GM23338 (cell line): ENCODE measurements at regions not wholly inside any gene's neighbourhood (a gene's known extent, or its start where the extent isn't known, plus 50 kb on each side); places are given as distances from the start of the nearest gene placed in this dataset.

Experiments
- CREB1 ChIP-seq: fragments of 250-450 bp; sonication (Bioruptor Pico); IDR thresholded peaks from 2 replicates; pipeline ENCODE4 v1.5.0; 2020; ENCODE audit warnings: low read depth, mild to moderate bottlenecking, moderate library complexity
- CTCF ChIP-seq, 2 experiments: fragments of 200-600 bp in 1 of 2; sonication (generic) in 1 of 2; conservative IDR thresholded peaks; 2 replicates each; pipeline versions ENCODE4 v1.5.1 to v1.6.1; 2016 to 2017; ENCODE audit warnings: antibody characterized with exemption in 2 of 2, low read depth in 2 of 2, mild to moderate bottlenecking in 2 of 2, moderate library complexity in 1 of 2
- ETS1 ChIP-seq: IDR thresholded peaks from 2 replicates; pipeline ENCODE4 v1.6.1; 2016; ENCODE audit warnings: antibody characterized with exemption
- EZH2 ChIP-seq: fragments of 200-600 bp; sonication (generic); IDR thresholded peaks from one replicate; pipeline ENCODE4 v1.8.0; 2017; ENCODE audit warnings: antibody characterized with exemption, mild to moderate bottlenecking, low read depth; ENCODE audit not compliant: unreplicated experiment
- EZH2phosphoT487 ChIP-seq: fragments of 200-600 bp; sonication (generic); IDR thresholded peaks from one replicate; pipeline ENCODE4 v1.8.1; 2018; ENCODE audit warnings: antibody characterized with exemption; ENCODE audit not compliant: unreplicated experiment
- JUNB ChIP-seq: IDR thresholded peaks from one replicate; pipeline ENCODE4 v1.6.1; 2016; ENCODE audit warnings: antibody characterized with exemption; ENCODE audit not compliant: unreplicated experiment
- NANOG ChIP-seq: IDR thresholded peaks from 2 replicates; pipeline ENCODE4 v1.6.1; 2016; ENCODE audit warnings: antibody characterized with exemption, borderline replicate concordance
- POLR2AphosphoS5 ChIP-seq: IDR thresholded peaks from 2 replicates; pipeline ENCODE4 v1.6.1; 2016; ENCODE audit warnings: antibody characterized with exemption, low read depth
- STAT1 ChIP-seq: IDR thresholded peaks from one replicate; pipeline ENCODE4 v1.6.1; 2016; ENCODE audit warnings: antibody characterized with exemption; ENCODE audit not compliant: unreplicated experiment
- ZNF114 ChIP-seq: fragments of 250-450 bp; sonication (Bioruptor Pico); IDR thresholded peaks from 2 replicates; pipeline ENCODE4 v1.5.0; 2020; ENCODE audit warnings: mild to moderate bottlenecking, moderate library complexity
- ZNF331 ChIP-seq: fragments of 250-450 bp; sonication (Bioruptor Pico); IDR thresholded peaks from 2 replicates; pipeline ENCODE4 v1.5.0; 2020; ENCODE audit warnings: low read depth, mild to moderate bottlenecking, moderate library complexity
- ZNF462 ChIP-seq: fragments of 250-450 bp; sonication (Bioruptor Pico); IDR thresholded peaks from 2 replicates; pipeline ENCODE4 v1.5.0; 2020; ENCODE audit warnings: mild to moderate bottlenecking, moderate library complexity
- TF ChIP-seq, protein P1 (sequence below): IDR thresholded peaks from one replicate; pipeline ENCODE4 v1.6.1; 2018; ENCODE audit warnings: antibody characterized with exemption; ENCODE audit not compliant: unreplicated experiment

- TF ChIP-seq CTCF (conservative IDR thresholded peaks at IDR 0.05; ENCODE audit: low read depth in 2 of 2) = 0 out of 4 replicates have a peak, but pooled peaks of 1 of the 2 experiments have one; percentile 19
- peak; percentile 18; the same call in 1 of the 2 replicates for TF ChIP-seq CREB1
- TF ChIP-seq, protein P1, sequence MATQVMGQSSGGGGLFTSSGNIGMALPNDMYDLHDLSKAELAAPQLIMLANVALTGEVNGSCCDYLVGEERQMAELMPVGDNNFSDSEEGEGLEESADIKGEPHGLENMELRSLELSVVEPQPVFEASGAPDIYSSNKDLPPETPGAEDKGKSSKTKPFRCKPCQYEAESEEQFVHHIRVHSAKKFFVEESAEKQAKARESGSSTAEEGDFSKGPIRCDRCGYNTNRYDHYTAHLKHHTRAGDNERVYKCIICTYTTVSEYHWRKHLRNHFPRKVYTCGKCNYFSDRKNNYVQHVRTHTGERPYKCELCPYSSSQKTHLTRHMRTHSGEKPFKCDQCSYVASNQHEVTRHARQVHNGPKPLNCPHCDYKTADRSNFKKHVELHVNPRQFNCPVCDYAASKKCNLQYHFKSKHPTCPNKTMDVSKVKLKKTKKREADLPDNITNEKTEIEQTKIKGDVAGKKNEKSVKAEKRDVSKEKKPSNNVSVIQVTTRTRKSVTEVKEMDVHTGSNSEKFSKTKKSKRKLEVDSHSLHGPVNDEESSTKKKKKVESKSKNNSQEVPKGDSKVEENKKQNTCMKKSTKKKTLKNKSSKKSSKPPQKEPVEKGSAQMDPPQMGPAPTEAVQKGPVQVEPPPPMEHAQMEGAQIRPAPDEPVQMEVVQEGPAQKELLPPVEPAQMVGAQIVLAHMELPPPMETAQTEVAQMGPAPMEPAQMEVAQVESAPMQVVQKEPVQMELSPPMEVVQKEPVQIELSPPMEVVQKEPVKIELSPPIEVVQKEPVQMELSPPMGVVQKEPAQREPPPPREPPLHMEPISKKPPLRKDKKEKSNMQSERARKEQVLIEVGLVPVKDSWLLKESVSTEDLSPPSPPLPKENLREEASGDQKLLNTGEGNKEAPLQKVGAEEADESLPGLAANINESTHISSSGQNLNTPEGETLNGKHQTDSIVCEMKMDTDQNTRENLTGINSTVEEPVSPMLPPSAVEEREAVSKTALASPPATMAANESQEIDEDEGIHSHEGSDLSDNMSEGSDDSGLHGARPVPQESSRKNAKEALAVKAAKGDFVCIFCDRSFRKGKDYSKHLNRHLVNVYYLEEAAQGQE = no peak
- no peak for TF ChIP-seq EZH2
- TF ChIP-seq EZH2phosphoT487 = no peak
- no peak for TF ChIP-seq POLR2AphosphoS5
- no peak for TF ChIP-seq JUNB
- no peak for TF ChIP-seq STAT1
- TF ChIP-seq ZNF462 (CRISPR knock-in tag) = peak; percentile 56; the same call in 1 of the 2 replicates
- no peak for TF ChIP-seq ZNF114 (CRISPR knock-in tag)
- no peak for TF ChIP-seq ETS1
- TF ChIP-seq ZNF331 (CRISPR knock-in tag) = no peak
- TF ChIP-seq NANOG = peak; percentile 96
Measured at GRCh38 chr10:123459371-123460091, 206.6 kb upstream of the GPR26 start.
